SH-SY5Y (cell line): ENCODE measurements at regions not wholly inside any gene's neighbourhood (a gene's known extent, or its start where the extent isn't known, plus 50 kb on each side); places are given as distances from the start of the nearest gene placed in this dataset.

Experiments used
- GATA2 ChIP-seq: IDR thresholded peaks from 2 replicates; pipeline ENCODE4 v1.6.1; 2011; ENCODE audit warnings: mild to moderate bottlenecking, low read depth, low read length
- GATA3 ChIP-seq: IDR thresholded peaks from 2 replicates; pipeline ENCODE4 v1.6.1; 2011; ENCODE audit warnings: low read depth, mild to moderate bottlenecking, low read length, moderate library complexity

- TF ChIP-seq GATA2 (no peak), GATA3 (no peak)
Observed at GRCh38 chr14:105837349-105838063, 311.1 kb downstream of the TMEM121 start.

GRCh38 chr14:105838107-105838506 is 311.7 kb downstream of the TMEM121 start:
- TF ChIP-seq GATA2 (no peak), GATA3 (no peak)

- TF ChIP-seq GATA3: no peak
Observed at GRCh38 chr14:105838591-105839424, 312.4 kb downstream of the TMEM121 start.

- TF ChIP-seq GATA2 (no peak), GATA3 (no peak)
Observed at GRCh38 chr14:105839425-105840265, 313.3 kb downstream of the TMEM121 start.

GRCh38 chr14:105840266-105841021 is 314.1 kb downstream of the TMEM121 start:
- no peak for TF ChIP-seq GATA3
- TF ChIP-seq GATA2: no peak

GRCh38 chr14:105841022-105842009 is 314.9 kb downstream of the TMEM121 start:
- no peak for TF ChIP-seq GATA3
- TF ChIP-seq GATA2: no peak

GRCh38 chr14:105842105-105842504 is 315.7 kb downstream of the TMEM121 start:
- TF ChIP-seq GATA3 (no peak), GATA2 (no peak)

GRCh38 chr14:105843444-105844046 is 317.2 kb downstream of the TMEM121 start:
- no peak for TF ChIP-seq GATA3
- TF ChIP-seq GATA2: no peak

- TF ChIP-seq GATA3 (no peak), GATA2 (no peak)
Observed at GRCh38 chr14:105844047-105844630, 317.8 kb downstream of the TMEM121 start.

- no peak for TF ChIP-seq GATA2
- no peak for TF ChIP-seq GATA3
Observed at GRCh38 chr14:105844810-105845724, 318.7 kb downstream of the TMEM121 start.
